Neuronal stem cell (in vitro differentiated cells): ENCODE measurements at regions not wholly inside any gene's neighbourhood (a gene's known extent, or its start where the extent isn't known, plus 50 kb on each side); places are given as distances from the start of the nearest gene placed in this dataset.

Source experiments
- DNase-seq: peaks from one replicate; pipeline ENCODE4 v3.0.0-alpha.2; 2013; ENCODE audit warnings: low spot score
- H2AFZ ChIP-seq: one replicate; pipeline ENCODE4 v1.6.1; 2013; ENCODE audit warnings: mild to moderate bottlenecking, low read length, inconsistent platforms
- H2AK5ac ChIP-seq: 2 replicates; pipeline ENCODE4 v1.6.1; 2013; ENCODE audit warnings: low read depth, mild to moderate bottlenecking, inconsistent platforms, low read length, moderate library complexity, mixed read lengths
- H2BK120ac ChIP-seq: 2 replicates; pipeline ENCODE4 v1.6.1; 2013; ENCODE audit warnings: low read depth, mild to moderate bottlenecking, inconsistent platforms, low read length, moderate library complexity, mixed read lengths
- H2BK12ac ChIP-seq: one replicate; pipeline ENCODE4 v1.6.1; 2013; ENCODE audit warnings: low read length, inconsistent platforms
- H2BK15ac ChIP-seq: 2 replicates; pipeline ENCODE4 v1.6.1; 2013; ENCODE audit warnings: mild to moderate bottlenecking, low read length, inconsistent platforms, mixed read lengths
- H2BK5ac ChIP-seq: one replicate; pipeline ENCODE4 v1.6.1; 2013; ENCODE audit warnings: inconsistent platforms, mild to moderate bottlenecking, low read length, moderate library complexity
- H3K14ac ChIP-seq: one replicate; pipeline ENCODE4 v1.6.1; 2013; ENCODE audit warnings: low read length, inconsistent platforms
- H3K18ac ChIP-seq: 2 replicates; pipeline ENCODE4 v1.6.1; 2013; ENCODE audit warnings: low read length, inconsistent platforms
- H3K23ac ChIP-seq: 2 replicates; pipeline ENCODE4 v1.6.1; 2013; ENCODE audit warnings: low read depth, mild to moderate bottlenecking, mixed read lengths, low read length, inconsistent platforms; ENCODE audit not compliant: poor library complexity
- H3K27ac ChIP-seq: replicated peaks from 3 replicates; pipeline ENCODE4 v1.5.1; 2013; ENCODE audit warnings: low read length, inconsistent platforms
- H3K27me3 ChIP-seq, 3 experiments: 2 replicates each; pipeline ENCODE4 v1.6.1; 2013; ENCODE audit warnings: low read length in 3 of 3, mild to moderate bottlenecking in 2 of 3, inconsistent platforms in 1 of 3, low read depth in 1 of 3, mixed read lengths in 1 of 3, moderate library complexity in 1 of 3; ENCODE audit not compliant: control insufficient read depth in 3 of 3, insufficient read depth in 3 of 3
- H3K36me3 ChIP-seq, 2 donors: replicated peaks in 1 of 2; 2 replicates each; pipeline ENCODE4 v1.6.1; 2013; ENCODE audit warnings: low read length in 2 of 2; ENCODE audit not compliant: control insufficient read depth in 2 of 2, insufficient read depth in 2 of 2
- H3K4ac ChIP-seq: 2 replicates; pipeline ENCODE4 v1.6.1; 2013; ENCODE audit warnings: inconsistent platforms, mild to moderate bottlenecking, low read length, moderate library complexity
- H3K4me1 ChIP-seq, 2 donors: 1 replicate in 1 of 2; 2 replicates in 1 of 2; pipeline ENCODE4 v1.6.1; 2013; ENCODE audit warnings: low read length in 2 of 2, low read depth in 1 of 2; ENCODE audit not compliant: control insufficient read depth in 2 of 2, insufficient read depth in 1 of 2
- H3K4me2 ChIP-seq: one replicate; pipeline ENCODE4 v1.6.1; 2013; ENCODE audit warnings: mild to moderate bottlenecking, low read length, inconsistent platforms; ENCODE audit not compliant: insufficient read depth, poor library complexity, severe bottlenecking
- H3K4me3 ChIP-seq, 2 donors: 2 replicates each; pipeline ENCODE4 v1.5.1; 2013; ENCODE audit warnings: low read length in 2 of 2, mild to moderate bottlenecking in 2 of 2, inconsistent platforms in 1 of 2, moderate library complexity in 1 of 2
- H3K79me1 ChIP-seq: one replicate; pipeline ENCODE4 v1.6.1; 2013; ENCODE audit warnings: low read depth, mild to moderate bottlenecking, inconsistent platforms, low read length, moderate library complexity
- H3K9ac ChIP-seq: one replicate; pipeline ENCODE4 v1.6.1; 2013; ENCODE audit warnings: mild to moderate bottlenecking, low read depth, low read length, inconsistent platforms; ENCODE audit not compliant: poor library complexity
- H3K9me3 ChIP-seq, 2 donors: replicated peaks in 1 of 2; 2 replicates each; pipeline versions ENCODE3 to v1.6.1; 2013; ENCODE audit warnings: low read length in 2 of 2, mild to moderate bottlenecking in 2 of 2, inconsistent platforms in 1 of 2, low read depth in 1 of 2, mixed read lengths in 1 of 2, moderate library complexity in 1 of 2; ENCODE audit not compliant: control insufficient read depth in 2 of 2, insufficient read depth in 1 of 2
- H4K8ac ChIP-seq: one replicate; pipeline ENCODE4 v1.6.1; 2013; ENCODE audit warnings: low read depth, mild to moderate bottlenecking, inconsistent platforms, low read length, moderate library complexity
- H4K91ac ChIP-seq: one replicate; pipeline ENCODE4 v1.6.1; 2013; ENCODE audit warnings: low read length, low read depth, mild to moderate bottlenecking, inconsistent platforms; ENCODE audit not compliant: poor library complexity
- WGBS, 2 donors: extraction: QIAGEN DNeasy Blood & Tissue Kit; methylation state at CpG; one replicate each; pipeline ENCODE4 v1.1.7; 2013; ENCODE audit warnings: missing lambda C conversion rate in 2 of 2, mixed read lengths in 1 of 2; ENCODE audit not compliant: insufficient read length in 2 of 2, insufficient replicate concordance in 1 of 2; ENCODE audit errors: extremely low coverage in 2 of 2; 5-methylcytosine and 5-hydroxymethylcytosine counted together

- Histone ChIP-seq H2BK15ac (no peak overlapping the region), H3K14ac (no peak overlapping the region), H4K8ac (no peak overlapping the region), H3K23ac (no peak overlapping the region), H3K9ac (no peak overlapping the region), H3K9me3 (no peaks in the 10 kb centered on the region), H2AFZ (no peak overlapping the region), H2BK120ac (no peak overlapping the region), H4K91ac (no peak overlapping the region), H2BK5ac (no peak overlapping the region), H3K4me3 (no peak overlapping the region), H3K79me1 (no peaks in the 10 kb centered on the region), H3K36me3 (no peaks in the 10 kb centered on the region), H3K4me2 (no peak overlapping the region), H2BK12ac (no peak overlapping the region), H3K4ac (no peak overlapping the region), H3K18ac (no peak overlapping the region), H3K27me3 (no peaks in the 10 kb centered on the region), H3K4me1 (peaks cover under 1 to 9% of the 10 kb centered on the region in 2 donors), H3K27ac (no peak overlapping the region), H2AK5ac (no peak overlapping the region)
- DNase-seq: no peak
These were observed 188.7 kb upstream of the TLE4 start for GRCh38 chr9:79383096-79383495.

GRCh38 chr9:79384091-79384490, 187.7 kb upstream of the TLE4 start:
- H3K23ac ChIP-seq: no peak overlapping the region
- H3K4me1 ChIP-seq: peaks cover 0 to 7% of the 10 kb centered on the region in 2 donors
- no peak overlapping the region for H2BK5ac ChIP-seq
- no peak overlapping the region for H3K9ac ChIP-seq
- no peak overlapping the region for H2AK5ac ChIP-seq
- no CpG with 5 or more reads among the region's 5 CpGs for WGBS, 2 donors
- no peak overlapping the region for H2BK120ac ChIP-seq
- no peak overlapping the region for H3K4me2 ChIP-seq
- H3K4me3 ChIP-seq: no peak overlapping the region
- H3K4ac ChIP-seq: no peak overlapping the region
- H3K27me3 ChIP-seq: no peaks in the 10 kb centered on the region
- H2BK15ac ChIP-seq: no peak overlapping the region
- DNase-seq: no peak
- no peaks in the 10 kb centered on the region for H3K36me3 ChIP-seq
- no peak overlapping the region for H3K18ac ChIP-seq
- no peak overlapping the region for H3K27ac ChIP-seq
- no peaks in the 10 kb centered on the region for H3K79me1 ChIP-seq
- no peaks in the 10 kb centered on the region for H3K9me3 ChIP-seq
- H4K91ac ChIP-seq: no peak overlapping the region
- no peak overlapping the region for H2BK12ac ChIP-seq
- no peak overlapping the region for H4K8ac ChIP-seq
- H2AFZ ChIP-seq: no peak overlapping the region
- no peak overlapping the region for H3K14ac ChIP-seq

GRCh38 chr9:79384501-79384900, 187.3 kb upstream of the TLE4 start:
- Histone ChIP-seq H3K9me3 (no peaks in the 10 kb centered on the region), H2BK15ac (no peak overlapping the region), H3K4me1 (peaks cover 0 to 7% of the 10 kb centered on the region in 2 donors), H2BK120ac (no peak overlapping the region), H3K4me2 (no peak overlapping the region), H2BK5ac (no peak overlapping the region), H2AFZ (no peak overlapping the region), H4K8ac (no peak overlapping the region), H3K14ac (no peak overlapping the region), H3K27me3 (no peaks in the 10 kb centered on the region), H3K79me1 (no peaks in the 10 kb centered on the region), H2AK5ac (no peak overlapping the region), H3K4ac (no peak overlapping the region), H3K23ac (no peak overlapping the region), H4K91ac (no peak overlapping the region), H3K18ac (no peak overlapping the region), H3K27ac (no peak overlapping the region), H3K36me3 (no peaks in the 10 kb centered on the region), H3K9ac (no peak overlapping the region), H3K4me3 (no peak overlapping the region), H2BK12ac (no peak overlapping the region)
- DNase-seq: no peak
- WGBS, 2 donors: no CpG with 5 or more reads among the region's 1 CpG

GRCh38 chr9:79387101-79387835, 184.5 kb upstream of the TLE4 start:
- Histone ChIP-seq H3K14ac (no peak overlapping the region), H3K9me3 (no peaks in the 10 kb centered on the region), H4K8ac (no peak overlapping the region), H2BK120ac (no peak overlapping the region), H3K4me3 (no peak overlapping the region), H2BK5ac (no peak overlapping the region), H4K91ac (no peak overlapping the region), H3K36me3 (no peaks in the 10 kb centered on the region), H3K9ac (no peak overlapping the region), H3K4me2 (no peak overlapping the region), H2AFZ (no peak overlapping the region), H2BK12ac (no peak overlapping the region), H3K27me3 (no peaks in the 10 kb centered on the region), H3K4ac (no peak overlapping the region), H2AK5ac (no peak overlapping the region), H3K18ac (no peak overlapping the region), H3K27ac (no peak overlapping the region), H3K4me1 (peaks cover 0 to 6% of the 10 kb centered on the region in 2 donors), H3K79me1 (no peaks in the 10 kb centered on the region), H2BK15ac (no peak overlapping the region), H3K23ac (no peak overlapping the region)
- no CpG with 5 or more reads among the region's 5 CpGs for WGBS, 2 donors
- no peak for DNase-seq
